PC-3 (cell line): ENCODE measurements at regions not wholly inside any gene's neighbourhood (a gene's known extent, or its start where the extent isn't known, plus 50 kb on each side); places are given as distances from the start of the nearest gene placed in this dataset.

Source experiments
- ATAC-seq: fragments of 200-7000 bp; cut with Tn5 transposase; 2 replicates; pipeline ENCODE4 v1.9.1; 2020; ENCODE audit warnings: mild to moderate bottlenecking, moderate library complexity
- BruUV-seq: library from RNA; stranded (reverse); fragments of 400-500 nt; replicated peaks from 2 replicates; lab custom pipeline; 2021; lab: Mats Ljungman, UMichigan
- CTCF ChIA-PET: fragments of 300-600 bp; sonication (Branson Sonifier 250); formaldehyde crosslinking; loops from one replicate; lab custom pipeline; 2022; ENCODE audit warnings: antibody characterized with exemption; lab: Charles Lee
- POLR2A ChIA-PET: fragments of 300-600 bp; sonication (Branson Sonifier 250); formaldehyde crosslinking; loops from one replicate; lab custom pipeline; 2022; ENCODE audit warnings: antibody characterized with exemption; ENCODE audit not compliant: unreplicated experiment; lab: Charles Lee
- DNase-seq: peaks from one replicate; pipeline ENCODE4 v3.0.0-alpha.2; 2015
- H2AFZ ChIP-seq: fragments of 300-600 bp; sonication (generic); 2 replicates; pipeline ENCODE4 v1.6.0; 2016; ENCODE audit warnings: antibody characterized with exemption, low read length
- H3F3A ChIP-seq: fragments of 300-600 bp; sonication (generic); one replicate; pipeline ENCODE4 v1.6.0; 2017; ENCODE audit warnings: antibody characterized with exemption, low read length, control low read depth, mild to moderate bottlenecking; ENCODE audit not compliant: unreplicated experiment
- H3K27ac ChIP-seq: fragments of 300-600 bp; sonication (generic); 2 replicates; pipeline ENCODE4 v1.5.1; 2016; ENCODE audit warnings: mild to moderate bottlenecking, low read length
- H3K27me3 ChIP-seq: fragments of 300-600 bp; sonication (generic); 2 replicates; pipeline ENCODE4 v1.6.1; 2016; ENCODE audit warnings: low read length, mixed read lengths
- H3K36me3 ChIP-seq: fragments of 300-600 bp; sonication (generic); 2 replicates; pipeline ENCODE4 v1.6.1; 2016; ENCODE audit warnings: low read depth, mixed run types, low read length, mixed read lengths
- H3K4me1 ChIP-seq: fragments of 300-600 bp; sonication (generic); 2 replicates; pipeline ENCODE4 v1.5.1; 2016; ENCODE audit warnings: low read length; ENCODE audit not compliant: insufficient read depth
- H3K4me2 ChIP-seq: fragments of 300-600 bp; sonication (generic); 2 replicates; pipeline ENCODE4 v1.6.0; 2016; ENCODE audit warnings: low read length
- H3K4me3 ChIP-seq: fragments of 300-600 bp; sonication (generic); 2 replicates; pipeline ENCODE4 v1.5.1; 2016; ENCODE audit warnings: mild to moderate bottlenecking, low read length, mixed read lengths
- H3K79me2 ChIP-seq: fragments of 300-600 bp; sonication (generic); 2 replicates; pipeline ENCODE4 v1.6.1; 2017; ENCODE audit warnings: low read length, mixed read lengths
- H3K9ac ChIP-seq: fragments of 300-600 bp; sonication (generic); 2 replicates; pipeline ENCODE4 v1.6.0; 2016; ENCODE audit warnings: mild to moderate bottlenecking, low read length
- H3K9me2 ChIP-seq: fragments of 300-600 bp; sonication (generic); replicated peaks from 2 replicates; pipeline ENCODE4 v1.6.1; 2016; ENCODE audit warnings: mixed run types, low read length, mixed read lengths
- H3K9me3 ChIP-seq: fragments of 300-600 bp; sonication (generic); 2 replicates; pipeline ENCODE4 v1.6.1; 2016; ENCODE audit warnings: low read length, mixed read lengths
- H4K20me1 ChIP-seq: fragments of 300-600 bp; sonication (generic); 2 replicates; pipeline ENCODE4 v1.6.1; 2016; ENCODE audit warnings: low read length, mixed read lengths
- EZH2 ChIP-seq: fragments of 300-600 bp; sonication (generic); IDR thresholded peaks from one replicate; pipeline ENCODE4 v1.6.1; 2017; ENCODE audit warnings: antibody characterized with exemption, mild to moderate bottlenecking, low read length; ENCODE audit not compliant: unreplicated experiment
- EZH2phosphoT487 ChIP-seq: fragments of 300-600 bp; sonication (generic); IDR thresholded peaks from 2 replicates; pipeline ENCODE4 v1.6.1; 2018; ENCODE audit warnings: mild to moderate bottlenecking, antibody characterized with exemption, low read length, borderline replicate concordance
- intact Hi-C: fragments of 100-400 bp; cut with micrococcal nuclease; formaldehyde crosslinking; loops from 2 replicates; pipeline ENCODE4 v1.9.0; 2023
- TF ChIP-seq, protein P1 (sequence below): fragments of 300-600 bp; sonication (generic); conservative IDR thresholded peaks from 2 replicates; pipeline ENCODE4 v1.5.1; 2017; ENCODE audit warnings: antibody characterized with exemption, low read depth, mild to moderate bottlenecking, low read length

GRCh38 chr16:85309656-85310587, 197.7 kb upstream of the CIBAR2 start:
- Histone ChIP-seq H3K27ac (no peak overlapping the region), H3K27me3 (no peaks in the 10 kb centered on the region), H2AFZ (no peak overlapping the region), H3K9me2 (no peaks in the 10 kb centered on the region), H3F3A (no peaks in the 10 kb centered on the region), H3K4me1 (no peaks in the 10 kb centered on the region), H3K9ac (no peak overlapping the region), H3K9me3 (no peaks in the 10 kb centered on the region), H3K79me2 (no peaks in the 10 kb centered on the region), H3K4me3 (no peak overlapping the region), H3K4me2 (no peak overlapping the region), H4K20me1 (no peaks in the 10 kb centered on the region), H3K36me3 (no peaks in the 10 kb centered on the region)
- DNase-seq, result no peak
- BruUV-seq, result no TSS peak
- ATAC-seq, result no peak
- TF ChIP-seq EZH2phosphoT487 (no peak), EZH2 (no peak)
- TF ChIP-seq, protein P1, sequence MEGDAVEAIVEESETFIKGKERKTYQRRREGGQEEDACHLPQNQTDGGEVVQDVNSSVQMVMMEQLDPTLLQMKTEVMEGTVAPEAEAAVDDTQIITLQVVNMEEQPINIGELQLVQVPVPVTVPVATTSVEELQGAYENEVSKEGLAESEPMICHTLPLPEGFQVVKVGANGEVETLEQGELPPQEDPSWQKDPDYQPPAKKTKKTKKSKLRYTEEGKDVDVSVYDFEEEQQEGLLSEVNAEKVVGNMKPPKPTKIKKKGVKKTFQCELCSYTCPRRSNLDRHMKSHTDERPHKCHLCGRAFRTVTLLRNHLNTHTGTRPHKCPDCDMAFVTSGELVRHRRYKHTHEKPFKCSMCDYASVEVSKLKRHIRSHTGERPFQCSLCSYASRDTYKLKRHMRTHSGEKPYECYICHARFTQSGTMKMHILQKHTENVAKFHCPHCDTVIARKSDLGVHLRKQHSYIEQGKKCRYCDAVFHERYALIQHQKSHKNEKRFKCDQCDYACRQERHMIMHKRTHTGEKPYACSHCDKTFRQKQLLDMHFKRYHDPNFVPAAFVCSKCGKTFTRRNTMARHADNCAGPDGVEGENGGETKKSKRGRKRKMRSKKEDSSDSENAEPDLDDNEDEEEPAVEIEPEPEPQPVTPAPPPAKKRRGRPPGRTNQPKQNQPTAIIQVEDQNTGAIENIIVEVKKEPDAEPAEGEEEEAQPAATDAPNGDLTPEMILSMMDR, result no peak
- ChIA-PET POLR2A (no interaction called here), CTCF (no interaction called here)
- intact Hi-C loops, result no loop called here

DNA sequence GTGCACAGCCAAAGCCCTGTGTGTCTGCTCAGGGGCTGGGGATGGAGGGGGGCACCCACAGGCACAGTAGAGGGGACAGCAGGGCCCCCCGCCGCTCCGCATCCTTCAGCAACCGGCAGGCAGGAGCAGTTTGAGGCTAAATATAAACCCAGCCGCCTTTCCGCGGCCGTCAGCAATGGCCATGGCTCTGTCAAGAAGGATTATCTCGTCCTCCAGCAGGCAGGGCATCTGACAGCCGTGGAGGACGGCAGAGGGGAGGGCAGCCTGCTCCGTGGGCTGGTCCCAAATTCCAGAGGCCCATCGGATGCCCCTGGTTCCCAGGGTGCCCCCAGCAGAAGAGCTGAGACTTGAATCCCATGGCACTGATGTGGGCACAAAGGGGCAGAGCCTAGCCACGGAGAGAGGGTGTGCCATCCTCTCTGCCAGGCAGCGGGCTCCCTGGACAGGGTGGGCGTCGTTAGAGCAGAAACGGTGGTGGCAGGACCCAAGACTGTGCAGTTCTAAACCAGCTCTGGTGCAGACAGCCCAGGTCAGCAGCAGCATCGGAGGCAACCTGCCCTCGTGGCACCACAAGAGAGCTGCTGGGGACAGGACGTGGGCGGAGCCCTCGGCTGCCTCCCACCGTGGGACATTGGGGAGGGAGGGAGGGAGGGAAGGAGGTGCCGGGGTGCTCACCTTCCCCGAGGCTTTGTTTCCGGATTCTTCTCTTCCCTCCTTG, 198.8 kb upstream of the CIBAR2 start:
- H3K27me3 ChIP-seq, result no peaks in the 10 kb centered on the region
- no peaks in the 10 kb centered on the region for H3K9me3 ChIP-seq
- no peak overlapping the region for H3K9ac ChIP-seq
- no peak for TF ChIP-seq EZH2
- no peak for TF ChIP-seq EZH2phosphoT487
- TF ChIP-seq, protein P1, result no peak
- H3K4me1 ChIP-seq, result no peaks in the 10 kb centered on the region
- intact Hi-C loops, result no loop called here
- H3K4me2 ChIP-seq, result no peak overlapping the region
- H3F3A ChIP-seq, result no peaks in the 10 kb centered on the region
- no peaks in the 10 kb centered on the region for H3K79me2 ChIP-seq
- no peak overlapping the region for H3K4me3 ChIP-seq
- DNase-seq (no peak), ATAC-seq (no peak)
- BruUV-seq, result no TSS peak
- H3K27ac ChIP-seq, result no peak overlapping the region
- CTCF ChIA-PET, result no interaction called here
- no peaks in the 10 kb centered on the region for H3K9me2 ChIP-seq
- H4K20me1 ChIP-seq, result no peaks in the 10 kb centered on the region
- POLR2A ChIA-PET, result no interaction called here
- no peaks in the 10 kb centered on the region for H3K36me3 ChIP-seq
- no peak overlapping the region for H2AFZ ChIP-seq

DNA sequence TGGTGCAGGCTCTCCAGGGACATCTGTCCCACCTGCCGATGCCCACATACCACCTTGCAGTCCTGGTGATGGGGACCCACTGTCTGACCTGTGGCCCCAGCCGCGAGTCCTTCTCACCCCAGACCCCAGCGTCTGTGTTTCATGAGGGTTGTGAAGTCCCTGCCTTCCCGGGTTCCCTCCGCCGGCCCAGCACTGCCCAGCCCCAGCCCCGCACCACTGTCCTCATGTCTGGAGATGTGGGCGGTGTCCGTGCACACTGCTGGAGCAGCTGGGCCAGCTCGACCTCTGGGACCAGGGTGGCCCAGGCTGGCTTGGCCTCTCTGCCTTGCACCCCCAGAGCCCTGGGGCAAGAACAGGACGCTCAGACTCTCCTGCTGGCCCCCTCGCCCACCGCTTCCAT, 199.5 kb upstream of the CIBAR2 start:
- intact Hi-C loops, result no loop called here
- no peaks in the 10 kb centered on the region for H3K79me2 ChIP-seq
- no peak overlapping the region for H2AFZ ChIP-seq
- no peaks in the 10 kb centered on the region for H4K20me1 ChIP-seq
- H3K9me3 ChIP-seq, result no peaks in the 10 kb centered on the region
- H3F3A ChIP-seq, result no peaks in the 10 kb centered on the region
- TF ChIP-seq EZH2phosphoT487 (no peak), EZH2 (no peak)
- TF ChIP-seq, protein P1, result no peak
- H3K4me1 ChIP-seq, result no peaks in the 10 kb centered on the region
- no peak overlapping the region for H3K4me3 ChIP-seq
- DNase-seq (no peak), ATAC-seq (no peak)
- no peak overlapping the region for H3K27ac ChIP-seq
- no peaks in the 10 kb centered on the region for H3K27me3 ChIP-seq
- H3K4me2 ChIP-seq, result no peak overlapping the region
- CTCF ChIA-PET, result no interaction called here
- H3K9ac ChIP-seq, result no peak overlapping the region
- H3K36me3 ChIP-seq, result no peaks in the 10 kb centered on the region
- POLR2A ChIA-PET, result no interaction called here
- BruUV-seq, result no TSS peak
- no peaks in the 10 kb centered on the region for H3K9me2 ChIP-seq
